Effector memory CD8-positive, alpha-beta T cell (primary cell): ENCODE measurements at regions not wholly inside any gene's neighbourhood (a gene's known extent, or its start where the extent isn't known, plus 50 kb on each side); places are given as distances from the start of the nearest gene placed in this dataset.

Experiments
- ATAC-seq: fragments of 150-1000 bp; cut with Tn5 transposase; replicated peaks from 2 replicates; pipeline ENCODE4 v1.10.0; 2021; ENCODE audit warnings: mild to moderate bottlenecking, moderate library complexity
- DNase-seq, 3 experiments: peaks; one replicate each; pipeline ENCODE4 v3.0.0; 2021
- H3K27ac Mint-ChIP-seq, 2 donors: one replicate each; pipeline ENCODE4 v1.8.0; 2022; ENCODE audit warnings: mild to moderate bottlenecking in 2 of 2, mixed read lengths in 2 of 2, moderate library complexity in 2 of 2
- H3K27me3 Mint-ChIP-seq, 2 donors: one replicate each; pipeline ENCODE4 v1.8.0; 2022; ENCODE audit warnings: mixed read lengths in 2 of 2
- H3K36me3 Mint-ChIP-seq: one replicate; pipeline ENCODE4 v1.8.0; 2022; ENCODE audit warnings: mild to moderate bottlenecking, moderate library complexity, mixed read lengths; ENCODE audit not compliant: insufficient read depth
- H3K4me1 Mint-ChIP-seq, 2 donors: one replicate each; pipeline ENCODE4 v1.8.0; 2022; ENCODE audit warnings: low read depth in 2 of 2, mixed read lengths in 2 of 2
- H3K4me3 Mint-ChIP-seq, 2 donors: one replicate each; pipeline ENCODE4 v1.8.0; 2022; ENCODE audit warnings: mild to moderate bottlenecking in 2 of 2, mixed read lengths in 2 of 2, moderate library complexity in 2 of 2
- H3K9me3 Mint-ChIP-seq, 2 donors: one replicate each; pipeline ENCODE4 v1.8.0; 2022; ENCODE audit warnings: mixed read lengths in 2 of 2

- Mint-ChIP-seq H3K9me3 (peaks cover 0 to 3% of the 10 kb centered on the region in 2 donors), H3K4me3 (no peak overlapping the region), H3K27me3 (peaks cover 23 to 24% of the 10 kb centered on the region in 2 donors), H3K27ac (no peak overlapping the region), H3K4me1 (no peaks in the 10 kb centered on the region), H3K36me3 (no peaks in the 10 kb centered on the region)
- DNase-seq: no peak
- ATAC-seq: no peak
These were observed 358.3 kb upstream of the TPM1 start for GRCh38 chr15:62684123-62684808.

DNA sequence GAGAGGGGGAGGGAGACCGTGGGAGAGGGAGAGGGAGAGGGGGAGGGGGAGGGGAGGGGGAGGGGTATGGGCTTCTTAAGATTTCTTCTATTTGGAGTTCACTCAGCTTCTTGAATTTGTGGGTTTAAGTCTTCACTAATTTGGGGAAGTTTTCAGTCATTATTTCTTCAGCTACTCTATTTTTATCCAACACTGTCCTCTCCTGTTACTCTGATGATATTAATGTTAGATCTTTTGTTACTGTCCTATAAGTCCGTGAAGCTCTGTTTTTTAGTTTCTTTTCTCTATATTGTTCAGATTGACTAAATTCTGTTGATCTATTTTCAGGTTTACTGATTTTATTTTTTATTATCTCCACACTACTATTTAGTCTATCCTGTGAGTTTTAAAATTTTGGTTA, 351.5 kb upstream of the TPM1 start:
- no peaks in the 10 kb centered on the region for H3K9me3 Mint-ChIP-seq
- no peaks in the 10 kb centered on the region for H3K4me1 Mint-ChIP-seq
- no peak overlapping the region for H3K4me3 Mint-ChIP-seq
- ATAC-seq (no peak), DNase-seq (no peak)
- no peak overlapping the region for H3K27ac Mint-ChIP-seq
- H3K27me3 Mint-ChIP-seq: peaks cover 4 to 20% of the 10 kb centered on the region in 2 donors
- no peaks in the 10 kb centered on the region for H3K36me3 Mint-ChIP-seq

GRCh38 chr15:62697636-62698035, 344.9 kb upstream of the TPM1 start:
- Mint-ChIP-seq H3K9me3 (no peaks in the 10 kb centered on the region), H3K36me3 (no peaks in the 10 kb centered on the region), H3K4me1 (no peaks in the 10 kb centered on the region), H3K27me3 (peaks cover 7 to 23% of the 10 kb centered on the region in 2 donors), H3K27ac (no peak overlapping the region), H3K4me3 (no peak overlapping the region)
- DNase-seq (no peak), ATAC-seq (no peak)

GRCh38 chr15:62698646-62699045, 343.9 kb upstream of the TPM1 start:
- no peaks in the 10 kb centered on the region for H3K9me3 Mint-ChIP-seq
- no peak overlapping the region for H3K4me3 Mint-ChIP-seq
- H3K27ac Mint-ChIP-seq: no peak overlapping the region
- DNase-seq (no peak), ATAC-seq (no peak)
- H3K36me3 Mint-ChIP-seq: no peaks in the 10 kb centered on the region
- peaks cover 7 to 23% of the 10 kb centered on the region in 2 donors for H3K27me3 Mint-ChIP-seq
- H3K4me1 Mint-ChIP-seq: no peaks in the 10 kb centered on the region

GRCh38 chr15:62706317-62706716, 336.2 kb upstream of the TPM1 start:
- H3K27ac Mint-ChIP-seq: no peak overlapping the region
- H3K27me3 Mint-ChIP-seq: peaks cover 11 to 15% of the 10 kb centered on the region in 2 donors
- no peaks in the 10 kb centered on the region for H3K36me3 Mint-ChIP-seq
- no peak for ATAC-seq
- no peak overlapping the region for H3K4me3 Mint-ChIP-seq
- no peaks in the 10 kb centered on the region for H3K4me1 Mint-ChIP-seq
- DNase-seq: no peak
- no peaks in the 10 kb centered on the region for H3K9me3 Mint-ChIP-seq

DNA sequence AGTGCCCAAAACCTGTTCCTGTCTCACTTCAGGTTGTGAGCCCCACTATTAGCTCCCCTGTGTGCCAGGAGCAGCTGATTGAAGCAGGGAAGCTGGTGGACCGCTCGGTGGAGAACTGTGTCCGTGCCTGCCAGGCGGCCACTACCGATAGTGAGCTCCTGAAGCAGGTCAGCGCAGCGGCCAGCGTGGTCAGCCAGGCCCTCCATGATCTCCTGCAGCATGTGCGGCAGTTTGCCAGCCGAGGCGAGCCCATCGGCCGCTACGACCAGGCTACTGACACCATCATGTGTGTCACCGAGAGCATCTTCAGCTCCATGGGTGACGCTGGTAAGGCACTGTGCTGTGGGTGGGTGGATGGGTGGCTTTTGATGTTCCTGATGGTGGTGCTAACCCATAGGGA, 334.1 kb upstream of the TPM1 start:
- H3K27me3 Mint-ChIP-seq: peaks cover 11 to 20% of the 10 kb centered on the region in 2 donors
- DNase-seq (no peak), ATAC-seq (no peak)
- no peaks in the 10 kb centered on the region for H3K36me3 Mint-ChIP-seq
- H3K27ac Mint-ChIP-seq: no peak overlapping the region
- no peaks in the 10 kb centered on the region for H3K9me3 Mint-ChIP-seq
- no peak overlapping the region for H3K4me3 Mint-ChIP-seq
- H3K4me1 Mint-ChIP-seq: no peaks in the 10 kb centered on the region

DNA sequence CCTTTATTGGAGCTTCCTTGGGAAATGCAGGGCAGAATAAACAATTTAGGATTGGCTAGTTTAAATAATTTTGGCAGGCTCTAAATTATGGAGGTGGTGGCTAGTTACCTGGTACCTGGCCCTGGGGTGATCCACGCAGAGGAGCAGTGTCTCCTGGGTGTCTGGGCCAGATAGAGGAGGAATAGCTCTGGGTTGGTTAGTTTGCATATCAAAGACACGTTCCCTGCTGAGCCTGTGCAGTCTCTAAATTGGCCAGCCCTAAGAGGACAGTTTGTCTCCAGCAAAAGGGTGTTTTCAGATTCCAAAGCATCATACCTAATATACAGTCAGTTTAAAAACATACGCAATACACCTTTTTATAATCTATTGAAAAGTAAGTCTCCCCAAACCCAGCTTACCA, 333.3 kb upstream of the TPM1 start:
- no peak overlapping the region for H3K27ac Mint-ChIP-seq
- H3K36me3 Mint-ChIP-seq: no peaks in the 10 kb centered on the region
- H3K27me3 Mint-ChIP-seq: peaks cover 11 to 20% of the 10 kb centered on the region in 2 donors
- no peak for ATAC-seq
- no peak overlapping the region for H3K4me3 Mint-ChIP-seq
- no peaks in the 10 kb centered on the region for H3K9me3 Mint-ChIP-seq
- H3K4me1 Mint-ChIP-seq: no peaks in the 10 kb centered on the region
- no peak for DNase-seq

- no peak for DNase-seq
- Mint-ChIP-seq H3K9me3 (no peaks in the 10 kb centered on the region), H3K4me3 (no peak overlapping the region), H3K27me3 (peaks cover 11 to 20% of the 10 kb centered on the region in 2 donors), H3K36me3 (no peaks in the 10 kb centered on the region), H3K27ac (no peak overlapping the region), H3K4me1 (no peaks in the 10 kb centered on the region)
- ATAC-seq: no peak
These were observed 330.7 kb upstream of the TPM1 start for GRCh38 chr15:62711691-62712454.

GRCh38 chr15:62712455-62712839, 330.1 kb upstream of the TPM1 start:
- Mint-ChIP-seq H3K36me3 (no peaks in the 10 kb centered on the region), H3K4me1 (no peaks in the 10 kb centered on the region), H3K4me3 (no peak overlapping the region), H3K27me3 (peaks cover 11 to 20% of the 10 kb centered on the region in 2 donors), H3K27ac (no peak overlapping the region), H3K9me3 (no peaks in the 10 kb centered on the region)
- ATAC-seq (no peak), DNase-seq (no peak)

DNA sequence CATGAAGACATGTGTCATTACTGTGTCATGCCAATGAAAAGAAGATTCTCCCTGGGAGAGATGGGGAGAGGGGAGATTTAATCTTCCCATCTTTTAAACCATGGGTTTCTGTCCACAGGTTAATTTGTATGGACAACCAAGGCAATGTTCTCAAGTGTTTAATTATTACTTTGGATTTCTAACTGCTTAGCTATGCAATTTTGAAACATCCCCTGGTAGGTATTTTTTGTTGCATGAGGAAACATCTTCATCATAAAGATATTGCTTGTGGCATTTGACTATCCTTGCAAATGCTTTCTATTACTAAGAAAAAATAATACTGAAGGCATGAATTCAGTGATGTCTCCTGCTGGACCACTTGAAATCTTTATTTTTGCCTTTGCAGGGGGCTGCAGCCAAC, 326.6 kb upstream of the TPM1 start:
- no peak overlapping the region for H3K27ac Mint-ChIP-seq

DNA sequence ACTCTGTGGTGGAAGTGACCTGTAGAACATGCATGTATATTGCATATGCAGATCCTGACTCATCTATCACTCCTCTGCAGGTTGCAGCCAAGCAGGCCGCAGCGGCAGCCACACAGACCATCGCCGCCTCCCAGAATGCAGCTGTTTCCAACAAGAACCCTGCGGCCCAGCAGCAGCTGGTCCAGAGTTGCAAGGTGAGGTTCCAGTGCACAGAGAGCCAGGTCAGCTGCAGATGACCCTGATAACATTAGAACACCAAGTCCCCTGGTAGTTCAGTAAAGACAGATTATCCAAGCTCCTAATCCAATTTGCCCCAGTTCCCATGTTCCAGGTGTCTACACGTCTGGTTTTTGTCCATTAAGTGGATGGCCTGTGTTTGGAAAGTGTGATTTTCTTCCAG, 325.1 kb upstream of the TPM1 start:
- Mint-ChIP-seq H3K36me3 (no peaks in the 10 kb centered on the region), H3K9me3 (no peaks in the 10 kb centered on the region), H3K27me3 (peaks cover 0 to 4% of the 10 kb centered on the region in 2 donors), H3K4me3 (no peak overlapping the region), H3K4me1 (no peaks in the 10 kb centered on the region), H3K27ac (no peak overlapping the region)
- no peak for ATAC-seq
- DNase-seq: no peak

More for the DNA sequence above, 326.6 kb upstream of the TPM1 start:
- H3K4me3 Mint-ChIP-seq: no peak overlapping the region
- H3K9me3 Mint-ChIP-seq: no peaks in the 10 kb centered on the region
- no peaks in the 10 kb centered on the region for H3K36me3 Mint-ChIP-seq
- H3K27me3 Mint-ChIP-seq: peaks cover 0 to 6% of the 10 kb centered on the region in 2 donors
- no peaks in the 10 kb centered on the region for H3K4me1 Mint-ChIP-seq
- no peak for ATAC-seq
- DNase-seq: no peak

GRCh38 chr15:62719316-62719715, 323.2 kb upstream of the TPM1 start:
- no peak for ATAC-seq
- Mint-ChIP-seq H3K36me3 (no peaks in the 10 kb centered on the region), H3K27ac (no peak overlapping the region)

DNA sequence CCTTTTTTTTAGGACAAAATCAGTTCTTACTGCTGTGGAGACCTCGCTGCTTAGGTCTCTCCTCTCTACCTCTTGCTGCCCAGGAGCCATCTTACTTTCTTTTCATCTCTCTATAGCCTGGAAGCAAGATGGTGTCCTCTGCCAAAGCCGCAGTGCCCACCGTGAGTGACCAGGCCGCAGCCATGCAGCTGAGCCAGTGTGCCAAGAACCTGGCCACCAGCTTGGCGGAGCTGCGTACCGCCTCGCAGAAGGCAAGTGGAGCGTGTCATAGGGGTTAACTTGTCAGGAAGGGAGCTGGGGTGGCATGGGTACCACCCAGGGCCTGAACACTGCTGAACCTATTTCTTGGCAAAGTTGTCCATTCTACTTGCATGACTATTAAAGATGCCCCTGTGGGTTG, 320.3 kb upstream of the TPM1 start:
- peaks cover 0 to 4% of the 10 kb centered on the region in 2 donors for H3K27me3 Mint-ChIP-seq
- H3K4me3 Mint-ChIP-seq: no peak overlapping the region
- H3K36me3 Mint-ChIP-seq: no peaks in the 10 kb centered on the region
- no peak for DNase-seq
- ATAC-seq: no peak
- no peak overlapping the region for H3K27ac Mint-ChIP-seq
- H3K9me3 Mint-ChIP-seq: no peaks in the 10 kb centered on the region
- H3K4me1 Mint-ChIP-seq: no peaks in the 10 kb centered on the region

More at GRCh38 chr15:62719316-62719715, 323.2 kb upstream of the TPM1 start:
- Mint-ChIP-seq H3K9me3 (no peaks in the 10 kb centered on the region), H3K4me3 (no peak overlapping the region), H3K4me1 (no peaks in the 10 kb centered on the region), H3K27me3 (peaks cover 0 to 4% of the 10 kb centered on the region in 2 donors)
- DNase-seq: no peak

GRCh38 chr15:62726461-62726860, 316.1 kb upstream of the TPM1 start:
- Mint-ChIP-seq H3K4me3 (no peak overlapping the region), H3K9me3 (no peaks in the 10 kb centered on the region), H3K36me3 (peaks cover 3% of the 10 kb centered on the region), H3K4me1 (no peaks in the 10 kb centered on the region), H3K27ac (no peak overlapping the region), H3K27me3 (peaks cover 12 to 22% of the 10 kb centered on the region in 2 donors)
- ATAC-seq: no peak
- no peak for DNase-seq
